ENCODE measurements at regions not wholly inside any gene's neighbourhood (a gene's known extent, or its start where the extent isn't known, plus 50 kb on each side); places are given as distances from the start of the nearest gene placed in this dataset.

- no peak for DNase-seq
These were observed 335.0 kb upstream of the KCNH8 start for GRCh38 chr3:18813300-18813699.

DNA sequence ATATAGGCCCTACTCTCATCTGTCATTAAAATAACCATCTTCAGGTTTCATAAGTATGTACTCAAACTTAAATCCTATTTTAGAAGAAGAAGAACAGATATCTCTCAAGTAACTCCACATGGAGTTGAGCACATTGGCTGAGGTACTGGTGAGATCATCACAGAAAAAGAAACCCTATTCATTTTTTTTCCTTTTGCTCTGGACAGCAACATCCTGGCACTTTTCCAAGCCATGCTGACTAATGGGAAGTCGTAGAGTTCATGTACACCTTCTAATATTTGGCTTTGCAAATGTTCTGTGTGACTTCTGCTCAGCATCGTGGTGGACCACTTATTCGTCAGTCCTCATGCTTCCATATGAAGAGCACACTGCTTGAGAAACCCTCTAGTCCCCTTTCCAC, 336.0 kb upstream of the KCNH8 start:
- DNase-seq: no peak

DNA sequence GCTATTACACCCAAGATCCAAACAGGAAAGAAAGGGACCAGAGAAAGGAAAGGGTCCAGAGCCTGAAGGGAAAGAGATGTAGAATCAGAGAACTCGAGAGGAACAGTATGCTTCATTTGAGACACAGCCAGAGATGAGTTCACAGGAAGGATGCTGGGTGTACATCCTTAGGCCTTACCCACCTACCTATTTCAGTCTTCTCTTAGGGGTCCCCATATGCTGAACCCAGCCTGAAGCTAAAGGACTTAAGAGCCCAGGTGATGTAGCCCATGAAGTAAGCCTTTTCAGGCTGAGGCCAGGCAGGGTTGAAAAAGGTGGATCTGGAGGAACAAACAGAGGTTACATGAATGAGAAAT, 338.0 kb upstream of the KCNH8 start:
- no peak for DNase-seq

- no peak for DNase-seq
These were observed 338.5 kb upstream of the KCNH8 start for GRCh38 chr3:18809640-18810305.

- no peak for DNase-seq
These were observed 339.9 kb upstream of the KCNH8 start for GRCh38 chr3:18808429-18808828.

GRCh38 chr3:18807593-18807992, 340.7 kb upstream of the KCNH8 start:
- no peak for DNase-seq

- no peak for DNase-seq
These were observed 341.7 kb upstream of the KCNH8 start for GRCh38 chr3:18806633-18807032.

GRCh38 chr3:18797378-18797777, 350.9 kb upstream of the KCNH8 start:
- DNase-seq: no peak

GRCh38 chr3:18795078-18795477, 353.2 kb upstream of the KCNH8 start:
- no peak for DNase-seq

- no peak for DNase-seq
These were observed 356.6 kb upstream of the KCNH8 start for GRCh38 chr3:18791752-18792151.

DNA sequence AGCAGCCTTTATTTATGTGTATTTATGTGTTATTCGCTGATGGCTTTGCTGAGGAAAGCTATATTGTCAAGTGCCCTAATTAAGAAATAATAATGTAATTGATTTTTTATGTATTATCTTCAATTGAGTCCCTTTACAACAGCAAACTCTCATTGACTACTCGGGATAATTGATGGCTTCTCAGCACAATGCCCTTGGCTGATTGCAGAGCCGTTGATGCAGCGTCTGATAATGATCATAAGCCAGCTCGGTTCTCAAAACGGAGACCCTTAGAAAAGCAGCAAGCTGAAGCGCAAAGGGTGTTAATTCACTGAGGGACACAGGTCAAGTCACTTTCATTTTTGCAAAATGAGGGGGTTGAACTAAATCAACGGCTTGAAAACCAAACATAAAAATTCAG, 357.1 kb upstream of the KCNH8 start:
- peak; percentile 47 for DNase-seq

GRCh38 chr3:18790384-18790783, 357.9 kb upstream of the KCNH8 start:
- peak; percentile 37 for DNase-seq

DNA sequence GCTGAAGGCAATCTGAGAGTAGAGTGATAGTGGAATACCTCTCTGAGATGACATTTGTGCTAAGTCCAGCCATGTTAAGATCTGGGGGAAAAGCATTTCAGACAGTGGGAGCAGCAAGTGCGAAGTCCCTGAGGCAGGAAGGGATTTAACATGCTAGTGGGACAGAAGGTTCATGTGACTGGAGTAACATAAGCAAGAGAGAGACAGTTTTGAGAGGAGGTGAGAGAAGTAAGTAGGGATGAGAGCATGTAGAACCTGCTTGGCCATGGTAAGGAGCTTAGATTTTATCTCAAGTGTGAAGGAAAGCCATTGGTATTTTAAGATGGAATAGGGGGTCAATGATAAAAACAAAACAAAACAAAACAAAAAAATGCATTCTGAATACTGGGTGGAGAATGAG, 358.6 kb upstream of the KCNH8 start:
- DNase-seq: no peak

GRCh38 chr3:18787441-18787840, 360.9 kb upstream of the KCNH8 start:
- no peak for DNase-seq

- no peak for DNase-seq
These were observed 361.5 kb upstream of the KCNH8 start for GRCh38 chr3:18786650-18787323.

GRCh38 chr3:18782191-18782590, 357.1 kb upstream of the SATB1 start:
- no peak for DNase-seq

GRCh38 chr3:18780959-18781358, 355.8 kb upstream of the SATB1 start:
- no peak for DNase-seq

GRCh38 chr3:18779704-18780103, 354.6 kb upstream of the SATB1 start:
- DNase-seq: no peak

GRCh38 chr3:18778598-18778997, 353.5 kb upstream of the SATB1 start:
- DNase-seq: no peak

DNA sequence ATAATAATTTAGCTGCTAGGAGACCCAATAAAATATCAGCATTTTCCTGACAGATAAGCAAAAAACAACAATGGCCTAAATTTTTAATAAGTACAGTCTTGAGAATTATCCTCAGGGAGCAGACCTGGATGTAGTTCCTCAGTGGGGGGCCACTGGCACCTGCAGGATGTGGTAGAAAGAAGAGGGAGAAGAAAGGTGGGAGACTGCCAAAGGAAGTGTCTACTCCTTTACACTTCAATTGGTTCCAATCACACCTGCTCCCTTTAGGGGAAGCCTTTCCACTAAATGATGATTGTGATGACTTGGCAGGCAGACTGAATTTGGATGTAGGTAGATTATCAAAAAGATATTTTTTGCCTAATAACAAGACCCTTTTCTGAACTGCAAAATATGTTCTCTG, 353.0 kb upstream of the SATB1 start:
- DNase-seq: no peak

- DNase-seq: peak; percentile 23
These were observed 350.4 kb upstream of the SATB1 start for GRCh38 chr3:18775501-18775900.

GRCh38 chr3:18774319-18775088, 349.4 kb upstream of the SATB1 start:
- peak; percentile 31 for DNase-seq

DNA sequence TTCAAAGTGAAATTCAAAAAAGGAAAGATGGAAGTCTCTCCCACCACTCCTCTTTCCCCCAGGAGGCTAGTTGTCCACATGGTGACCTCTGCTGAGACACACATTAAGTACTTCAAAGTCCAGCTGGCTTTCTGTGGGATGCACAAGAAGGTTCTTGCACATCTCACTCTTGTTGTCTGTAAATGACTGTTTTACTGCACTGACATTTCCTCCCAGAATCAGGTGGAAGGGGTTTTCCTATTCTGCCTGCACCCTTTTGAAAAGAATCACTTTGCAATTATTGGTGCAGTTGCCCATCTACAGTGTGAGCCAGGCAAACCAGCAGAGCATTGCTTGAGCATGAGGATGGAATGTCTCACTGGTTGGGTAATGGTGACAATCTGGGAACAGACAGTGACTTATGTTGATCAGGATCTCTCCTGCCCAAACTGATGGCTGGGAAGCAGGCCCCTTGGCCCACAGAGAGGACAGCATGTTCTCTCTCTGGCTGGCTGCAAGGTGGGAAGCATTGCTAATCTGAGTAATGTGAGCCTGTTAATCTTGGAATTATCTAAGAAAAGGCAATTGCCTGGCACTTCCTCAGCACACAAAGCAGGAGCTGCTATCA, 347.7 kb upstream of the SATB1 start:
- no peak for DNase-seq

DNA sequence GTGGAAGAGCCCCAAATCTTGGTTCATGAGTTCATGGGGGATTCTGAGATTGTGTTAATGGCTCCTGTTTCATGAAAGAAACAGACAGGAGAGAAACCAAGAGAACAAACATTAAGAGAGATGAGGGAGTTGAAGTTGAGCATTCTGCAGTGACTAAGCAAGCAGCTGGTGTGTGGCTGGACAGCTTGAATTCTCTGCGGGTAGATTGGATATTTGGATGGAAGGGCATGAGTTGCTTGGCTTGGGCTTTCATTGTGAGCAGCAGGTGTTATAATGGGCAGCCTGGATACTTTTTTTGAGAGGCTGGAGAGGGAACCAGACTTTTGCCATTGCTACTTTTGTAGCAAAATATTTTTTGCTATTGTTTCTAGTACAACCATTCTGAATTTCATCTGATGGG, 346.8 kb upstream of the SATB1 start:
- DNase-seq: no peak

Data from NCI-H146 (cell line).